HS-27A (cell line): ENCODE measurements at regions not wholly inside any gene's neighbourhood (a gene's known extent, or its start where the extent isn't known, plus 50 kb on each side); places are given as distances from the start of the nearest gene placed in this dataset.

Experiments used
- DNase-seq: peaks from one replicate; pipeline ENCODE4 v3.0.0-alpha.2; 2012; ENCODE audit warnings: low read depth, missing footprints

GRCh38 chr16:82567175-82567574, 59.6 kb upstream of the CDH13 start:
- no peak for DNase-seq

GRCh38 chr16:82563401-82563800, 63.4 kb upstream of the CDH13 start:
- DNase-seq: no peak

- DNase-seq: no peak
These were observed 64.5 kb upstream of the CDH13 start for GRCh38 chr16:82562183-82562683.

GRCh38 chr16:82560805-82561325, 65.9 kb upstream of the CDH13 start:
- no peak for DNase-seq

- no peak for DNase-seq
These were observed 82.2 kb upstream of the CDH13 start for GRCh38 chr16:82544378-82545160.

GRCh38 chr16:82542714-82543113, 84.1 kb upstream of the CDH13 start:
- DNase-seq: no peak

GRCh38 chr16:82541103-82541502, 85.7 kb upstream of the CDH13 start:
- DNase-seq: no peak

GRCh38 chr16:82535764-82536163, 91.0 kb upstream of the CDH13 start:
- DNase-seq: no peak

GRCh38 chr16:82535262-82535661, 91.5 kb upstream of the CDH13 start:
- DNase-seq: no peak

- DNase-seq: no peak
These were observed 93.6 kb upstream of the CDH13 start for GRCh38 chr16:82533189-82533588.

GRCh38 chr16:82530883-82531282, 95.9 kb upstream of the CDH13 start:
- DNase-seq: no peak

GRCh38 chr16:82527101-82527500, 99.7 kb upstream of the CDH13 start:
- no peak for DNase-seq

GRCh38 chr16:82524976-82525375, 101.8 kb upstream of the CDH13 start:
- no peak for DNase-seq

- no peak for DNase-seq
These were observed 103.0 kb upstream of the CDH13 start for GRCh38 chr16:82523815-82524214.

- no peak for DNase-seq
These were observed 104.7 kb upstream of the CDH13 start for GRCh38 chr16:82522026-82522425.

GRCh38 chr16:82518811-82519210, 108.0 kb upstream of the CDH13 start:
- DNase-seq: no peak

- DNase-seq: no peak
These were observed 112.5 kb upstream of the CDH13 start for GRCh38 chr16:82514262-82514661.

GRCh38 chr16:82510789-82511305, 115.9 kb upstream of the CDH13 start:
- no peak for DNase-seq

GRCh38 chr16:82509691-82510430, 116.9 kb upstream of the CDH13 start:
- DNase-seq: no peak

GRCh38 chr16:82506692-82507670, 119.8 kb upstream of the CDH13 start:
- no peak for DNase-seq

- DNase-seq: no peak
These were observed 121.9 kb upstream of the CDH13 start for GRCh38 chr16:82504836-82505235.

GRCh38 chr16:82499302-82499701, 127.5 kb upstream of the CDH13 start:
- no peak for DNase-seq
